ENCODE measurements at regions not wholly inside any gene's neighbourhood (a gene's known extent, or its start where the extent isn't known, plus 50 kb on each side); places are given as distances from the start of the nearest gene placed in this dataset.

- TF ChIP-seq CTCF (IDR thresholded peaks at IDR 0.05) = no peak
- TF ChIP-seq POLR2A (IDR thresholded peaks at IDR 0.05) = no peak
- no peak for TF ChIP-seq POLR2AphosphoS5 (IDR thresholded peaks at IDR 0.05)
These were observed 50.8 kb upstream of the KCNJ16 start for GRCh38 chr17:70024253-70024652.

Data from breast epithelium (tissue), 3 donors.